Duodenal mucosa (tissue), 2 donors: ENCODE measurements at regions not wholly inside any gene's neighbourhood (a gene's known extent, or its start where the extent isn't known, plus 50 kb on each side); places are given as distances from the start of the nearest gene placed in this dataset.

Experiments used
- H3K27ac ChIP-seq: one replicate; pipeline ENCODE4 v1.7.0; 2013; ENCODE audit warnings: low read depth, low read length
- H3K27me3 ChIP-seq, 2 donors: one replicate each; pipeline ENCODE4 v1.7.0; 2013; ENCODE audit warnings: low read length in 2 of 2, control low read depth in 1 of 2; ENCODE audit not compliant: insufficient read depth in 2 of 2, control insufficient read depth in 1 of 2
- H3K36me3 ChIP-seq, 2 donors: one replicate each; pipeline ENCODE4 v1.7.0; 2013; ENCODE audit warnings: low read length in 2 of 2, control low read depth in 1 of 2; ENCODE audit not compliant: insufficient read depth in 2 of 2, control insufficient read depth in 1 of 2
- H3K4me1 ChIP-seq, 2 donors: one replicate each; pipeline ENCODE4 v1.7.0; 2013; ENCODE audit warnings: low read length in 2 of 2, control low read depth in 1 of 2; ENCODE audit not compliant: insufficient read depth in 2 of 2, control insufficient read depth in 1 of 2
- H3K4me3 ChIP-seq, 2 donors: one replicate each; pipeline ENCODE4 v1.7.0; 2013; ENCODE audit warnings: low read length in 2 of 2, low read depth in 1 of 2
- H3K9ac ChIP-seq, 2 donors: one replicate each; pipeline ENCODE4 v1.7.0; 2013; ENCODE audit warnings: low read length in 2 of 2, low read depth in 1 of 2
- H3K9me3 ChIP-seq, 2 donors: one replicate each; pipeline ENCODE4 v1.7.0; 2013; ENCODE audit warnings: low read length in 2 of 2, control low read depth in 1 of 2; ENCODE audit not compliant: control insufficient read depth in 1 of 2

DNA sequence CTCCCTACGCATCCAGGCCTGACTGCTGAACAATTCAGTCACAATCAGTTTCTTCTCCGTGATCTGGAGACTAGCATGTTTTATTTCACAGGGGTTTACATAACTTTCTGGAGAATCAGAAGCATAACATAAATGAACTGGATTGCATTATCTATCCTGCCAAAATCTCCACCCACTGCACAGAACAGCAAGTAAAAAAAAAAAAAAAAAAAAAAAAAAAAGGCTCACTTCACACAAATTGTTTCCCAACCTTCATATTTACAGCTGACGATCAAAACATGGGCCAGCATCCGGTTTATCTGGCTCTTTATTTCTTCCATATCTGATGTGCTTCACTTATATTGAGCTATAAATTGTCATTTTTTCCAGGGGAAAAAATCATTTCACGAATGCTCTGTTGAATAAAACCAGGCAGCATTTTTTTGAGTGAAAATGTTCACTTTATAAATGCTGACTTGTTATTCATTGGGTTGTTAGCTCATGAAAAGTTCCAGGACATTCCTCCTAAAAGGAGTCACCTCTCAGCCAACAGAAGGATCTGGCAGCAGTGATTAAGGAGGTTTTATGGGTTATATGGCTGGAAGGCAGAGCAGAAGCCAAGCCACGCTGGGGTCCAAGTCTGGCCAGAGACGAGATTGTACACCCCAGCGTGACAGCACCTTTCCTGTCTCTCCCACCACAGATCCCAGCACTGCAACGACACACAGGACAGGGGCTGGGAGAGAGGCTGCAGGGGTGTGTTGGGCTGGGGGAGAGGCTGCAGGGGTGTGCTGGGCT lies 51.2 kb upstream of the GLI2 start:
- Histone ChIP-seq H3K9ac (no peak overlapping the region), H3K27me3 (peaks cover 4 to 5% of the 10 kb centered on the region in 2 donors), H3K36me3 (no peaks in the 10 kb centered on the region), H3K4me3 (no peak overlapping the region), H3K9me3 (no peaks in the 10 kb centered on the region), H3K4me1 (no peaks in the 10 kb centered on the region), H3K27ac (no peak overlapping the region)

DNA sequence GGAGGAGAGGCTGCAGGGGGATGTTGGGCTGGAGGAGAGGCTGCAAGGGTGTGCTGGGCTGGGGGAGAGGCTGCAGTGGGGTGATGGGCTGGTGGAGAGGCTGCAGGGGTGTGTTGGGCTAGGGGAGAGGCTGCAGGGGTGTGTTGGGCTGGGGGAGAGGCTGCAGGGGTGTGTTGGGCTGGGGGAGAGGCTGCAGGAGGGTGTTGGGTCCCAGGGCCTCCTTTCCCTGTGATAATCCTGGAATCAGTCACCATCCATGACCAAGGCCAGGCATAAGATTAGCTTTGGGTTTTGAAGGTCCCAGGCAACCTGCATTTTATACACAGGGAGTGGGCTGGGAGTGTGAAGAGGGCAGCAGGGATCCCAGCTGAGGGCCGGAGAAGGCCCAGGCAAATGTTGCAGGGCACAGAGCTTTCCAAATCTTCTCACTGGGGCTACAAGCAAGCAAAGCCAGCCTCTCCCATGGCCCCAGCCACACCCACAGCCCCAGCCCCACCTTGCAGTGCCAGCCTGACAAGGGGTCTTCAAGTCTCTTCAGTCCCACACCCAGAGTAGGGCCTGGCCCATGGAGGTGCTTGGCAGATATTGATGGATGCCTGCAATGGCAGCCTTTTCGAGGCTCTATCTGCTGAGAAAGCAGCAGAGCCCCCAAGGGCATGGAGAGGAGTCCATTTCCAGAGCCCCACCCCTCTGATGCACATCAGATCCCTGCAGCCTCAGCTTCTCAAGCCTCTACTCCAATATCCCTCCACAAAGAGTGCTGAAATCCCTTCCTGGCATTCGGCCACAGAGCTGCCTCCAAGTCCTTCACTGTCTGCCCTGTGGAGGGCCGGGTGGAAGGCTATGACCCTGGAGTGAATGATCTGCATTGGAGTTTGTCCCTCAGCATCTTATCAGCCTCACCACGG lies 50.3 kb upstream of the GLI2 start:
- H3K4me1 ChIP-seq, result no peaks in the 10 kb centered on the region
- H3K27me3 ChIP-seq, result peaks cover 0 to 5% of the 10 kb centered on the region in 2 donors
- H3K36me3 ChIP-seq, result no peaks in the 10 kb centered on the region
- no peaks in the 10 kb centered on the region for H3K9me3 ChIP-seq
- no peak overlapping the region for H3K27ac ChIP-seq
- H3K4me3 ChIP-seq, result no peak overlapping the region
- H3K9ac ChIP-seq, result no peak overlapping the region
